ENCODE measurements at regions not wholly inside any gene's neighbourhood (a gene's known extent, or its start where the extent isn't known, plus 50 kb on each side); places are given as distances from the start of the nearest gene placed in this dataset.

DNA sequence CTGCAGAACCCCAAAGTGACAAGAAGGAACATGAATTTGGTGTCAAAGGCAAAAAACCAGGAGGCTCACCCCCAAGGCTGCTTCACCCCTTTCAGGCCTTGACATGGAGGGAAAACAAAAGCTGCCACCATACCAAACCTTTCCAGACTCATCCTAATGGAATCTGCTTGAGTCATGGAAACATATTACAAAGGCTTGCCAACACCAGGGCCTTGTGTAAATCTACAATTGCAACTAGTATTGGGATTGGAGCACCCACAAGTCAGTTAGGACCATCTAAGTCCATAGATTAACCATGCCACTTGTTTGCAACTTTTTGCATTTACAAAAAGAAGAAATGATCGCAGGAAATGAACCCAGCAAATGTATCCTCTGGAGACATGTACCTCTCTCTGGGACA lies 297.6 kb downstream of the CDCA7 start:
- H3K4me3 ChIP-seq, result no peak overlapping the region
- 94 to 98% (median 97%) methylated on average over 1 of the region's 1 CpG for WGBS, 5 donors
- H3K9me3 ChIP-seq, result no peaks in the 10 kb centered on the region
- no peaks in the 10 kb centered on the region for H3K4me1 ChIP-seq
- intact Hi-C loops (cut with DNase I; ENCODE audit: low total_unique reads), result no loop called here
- H3K36me3 ChIP-seq, result no peaks in the 10 kb centered on the region
- DNase-seq, result no peak
- no peak for TF ChIP-seq POLR2AphosphoS5 (IDR thresholded peaks at IDR 0.05)
- no peak for TF ChIP-seq POLR2A (IDR thresholded peaks at IDR 0.05)
- no peak for TF ChIP-seq CTCF (IDR thresholded peaks at IDR 0.05 in 8 of 11, conservative IDR thresholded peaks at IDR 0.05 in 3 of 11)
- no peaks in the 10 kb centered on the region for H3K27me3 ChIP-seq (replicated peaks in 1 of 7)
- H3K27ac ChIP-seq, result no peak overlapping the region

- no peak overlapping the region for H3K27ac ChIP-seq
- H3K4me1 ChIP-seq, result no peaks in the 10 kb centered on the region
- no peak for TF ChIP-seq POLR2A (IDR thresholded peaks at IDR 0.05)
- no peak for TF ChIP-seq CTCF (IDR thresholded peaks at IDR 0.05 in 8 of 11, conservative IDR thresholded peaks at IDR 0.05 in 3 of 11)
- TF ChIP-seq POLR2AphosphoS5 (IDR thresholded peaks at IDR 0.05), result no peak
- intact Hi-C loops (cut with DNase I; ENCODE audit: low total_unique reads), result no loop called here
- DNase-seq, result no peak
- H3K4me3 ChIP-seq, result no peak overlapping the region
- no peaks in the 10 kb centered on the region for H3K27me3 ChIP-seq (replicated peaks in 1 of 7)
- no peaks in the 10 kb centered on the region for H3K36me3 ChIP-seq
- 82 to 87% (median 85%) methylated on average over 10 of the region's 10 CpGs for WGBS, 5 donors
- H3K9me3 ChIP-seq, result no peaks in the 10 kb centered on the region
Measured at GRCh38 chr2:173652767-173653431, 298.2 kb downstream of the CDCA7 start.

GRCh38 chr2:173653432-173653805 lies 298.7 kb downstream of the CDCA7 start:
- no peaks in the 10 kb centered on the region for H3K36me3 ChIP-seq
- intact Hi-C loops (cut with DNase I; ENCODE audit: low total_unique reads), result no loop called here
- WGBS, 5 donors, result 92 to 95% (median 93%) methylated on average over 6 of the region's 6 CpGs

More at GRCh38 chr2:173653432-173653805, 298.7 kb downstream of the CDCA7 start:
- DNase-seq, result no peak
- H3K27me3 ChIP-seq (replicated peaks in 1 of 7), result no peaks in the 10 kb centered on the region
- H3K4me3 ChIP-seq, result no peak overlapping the region
- H3K27ac ChIP-seq, result no peak overlapping the region
- TF ChIP-seq CTCF (IDR thresholded peaks at IDR 0.05 in 8 of 11, conservative IDR thresholded peaks at IDR 0.05 in 3 of 11) (no peak), POLR2AphosphoS5 (IDR thresholded peaks at IDR 0.05) (no peak), POLR2A (IDR thresholded peaks at IDR 0.05) (no peak)
- no peaks in the 10 kb centered on the region for H3K4me1 ChIP-seq
- no peaks in the 10 kb centered on the region for H3K9me3 ChIP-seq
